GM19467 (cell line): ENCODE measurements at regions not wholly inside any gene's neighbourhood (a gene's known extent, or its start where the extent isn't known, plus 50 kb on each side); places are given as distances from the start of the nearest gene placed in this dataset.
"Not testable (repeated sequence)": the region's sequence is repeated elsewhere in the genome, so short reads cannot be mapped to it uniquely, and the experiment has no call there.

Experiments
- ATAC-seq: cut with Tn5 transposase; IDR thresholded peaks from one replicate; pipeline ENCODE4 v1.9.1; 2021; ENCODE audit warnings: mild to moderate bottlenecking, moderate library complexity; ENCODE audit not compliant: unreplicated experiment

- ATAC-seq: no peak
These were observed 280.6 kb upstream of the DEFB112 start for GRCh38 chr6:50330347-50330746.

GRCh38 chr6:50330963-50331362 lies 281.2 kb upstream of the DEFB112 start:
- no peak for ATAC-seq

GRCh38 chr6:50333696-50334095 lies 284.0 kb upstream of the DEFB112 start:
- ATAC-seq: no peak

- ATAC-seq: no peak
These were observed 287.9 kb upstream of the DEFB112 start for GRCh38 chr6:50337532-50338122.

GRCh38 chr6:50353603-50354002 lies 303.9 kb upstream of the DEFB112 start:
- ATAC-seq: no peak

- ATAC-seq: no peak
These were observed 308.4 kb upstream of the DEFB112 start for GRCh38 chr6:50358113-50358512.

- ATAC-seq: no peak
These were observed 312.1 kb upstream of the DEFB112 start for GRCh38 chr6:50361641-50362331.

- no peak for ATAC-seq
These were observed 313.0 kb upstream of the DEFB112 start for GRCh38 chr6:50362706-50363105.

GRCh38 chr6:50369996-50370395 lies 320.3 kb upstream of the DEFB112 start:
- no peak for ATAC-seq

- no peak for ATAC-seq
These were observed 330.8 kb upstream of the DEFB112 start for GRCh38 chr6:50380406-50381098.

- no peak for ATAC-seq
These were observed 331.3 kb upstream of the DEFB112 start for GRCh38 chr6:50381099-50381415.

- ATAC-seq: no peak
These were observed 322.9 kb upstream of the TFAP2D start for GRCh38 chr6:50390416-50390815.

GRCh38 chr6:50394139-50394538 lies 319.2 kb upstream of the TFAP2D start:
- not testable (repeated sequence) for ATAC-seq

- ATAC-seq: no peak
These were observed 308.7 kb upstream of the TFAP2D start for GRCh38 chr6:50404643-50405042.

GRCh38 chr6:50410579-50410978 lies 302.7 kb upstream of the TFAP2D start:
- ATAC-seq: no peak

GRCh38 chr6:50421041-50421440 lies 292.3 kb upstream of the TFAP2D start:
- ATAC-seq: not testable (repeated sequence)

GRCh38 chr6:50427267-50427666 lies 286.1 kb upstream of the TFAP2D start:
- no peak for ATAC-seq

GRCh38 chr6:50437901-50438300 lies 275.4 kb upstream of the TFAP2D start:
- no peak for ATAC-seq

GRCh38 chr6:50442531-50443040 lies 270.7 kb upstream of the TFAP2D start:
- no peak for ATAC-seq

GRCh38 chr6:50443144-50443543 lies 270.2 kb upstream of the TFAP2D start:
- ATAC-seq: no peak

GRCh38 chr6:50449128-50449527 lies 264.2 kb upstream of the TFAP2D start:
- no peak for ATAC-seq

- ATAC-seq: no peak
These were observed 261.4 kb upstream of the TFAP2D start for GRCh38 chr6:50451826-50452400.
